ENCODE measurements at regions not wholly inside any gene's neighbourhood (a gene's known extent, or its start where the extent isn't known, plus 50 kb on each side); places are given as distances from the start of the nearest gene placed in this dataset.

GRCh38 chr4:24229978-24230377 is 340.1 kb upstream of the PPARGC1A start:
- DNase-seq (ENCODE audit: low spot score) = no peak
- in situ Hi-C loops (cut with MboI; ENCODE audit: low pct_unique_long_range_greater_than_20kb, low sequenced_read_pairs, unreplicated experiment) = no loop called here
- TF ChIP-seq, protein P1, sequence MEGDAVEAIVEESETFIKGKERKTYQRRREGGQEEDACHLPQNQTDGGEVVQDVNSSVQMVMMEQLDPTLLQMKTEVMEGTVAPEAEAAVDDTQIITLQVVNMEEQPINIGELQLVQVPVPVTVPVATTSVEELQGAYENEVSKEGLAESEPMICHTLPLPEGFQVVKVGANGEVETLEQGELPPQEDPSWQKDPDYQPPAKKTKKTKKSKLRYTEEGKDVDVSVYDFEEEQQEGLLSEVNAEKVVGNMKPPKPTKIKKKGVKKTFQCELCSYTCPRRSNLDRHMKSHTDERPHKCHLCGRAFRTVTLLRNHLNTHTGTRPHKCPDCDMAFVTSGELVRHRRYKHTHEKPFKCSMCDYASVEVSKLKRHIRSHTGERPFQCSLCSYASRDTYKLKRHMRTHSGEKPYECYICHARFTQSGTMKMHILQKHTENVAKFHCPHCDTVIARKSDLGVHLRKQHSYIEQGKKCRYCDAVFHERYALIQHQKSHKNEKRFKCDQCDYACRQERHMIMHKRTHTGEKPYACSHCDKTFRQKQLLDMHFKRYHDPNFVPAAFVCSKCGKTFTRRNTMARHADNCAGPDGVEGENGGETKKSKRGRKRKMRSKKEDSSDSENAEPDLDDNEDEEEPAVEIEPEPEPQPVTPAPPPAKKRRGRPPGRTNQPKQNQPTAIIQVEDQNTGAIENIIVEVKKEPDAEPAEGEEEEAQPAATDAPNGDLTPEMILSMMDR (IDR thresholded peaks at IDR 0.05; ENCODE audit: extremely low read depth, insufficient read depth, missing control alignments) = no peak

- TF ChIP-seq, protein P1 (IDR thresholded peaks at IDR 0.05; ENCODE audit: extremely low read depth, insufficient read depth, missing control alignments) = no peak
- in situ Hi-C loops (cut with MboI; ENCODE audit: low pct_unique_long_range_greater_than_20kb, low sequenced_read_pairs, unreplicated experiment) = no loop called here
- DNase-seq (ENCODE audit: low spot score) = no peak
Observed at GRCh38 chr4:24228692-24229091, 338.8 kb upstream of the PPARGC1A start.

- TF ChIP-seq, protein P1 (IDR thresholded peaks at IDR 0.05; ENCODE audit: extremely low read depth, insufficient read depth, missing control alignments) = no peak
- DNase-seq (ENCODE audit: low spot score) = no peak
- in situ Hi-C loops (cut with MboI; ENCODE audit: low pct_unique_long_range_greater_than_20kb, low sequenced_read_pairs, unreplicated experiment) = no loop called here
Observed at GRCh38 chr4:24226667-24227066, 336.8 kb upstream of the PPARGC1A start.

GRCh38 chr4:24226023-24226422 is 336.2 kb upstream of the PPARGC1A start:
- TF ChIP-seq, protein P1 (IDR thresholded peaks at IDR 0.05; ENCODE audit: extremely low read depth, insufficient read depth, missing control alignments) = no peak
- in situ Hi-C loops (cut with MboI; ENCODE audit: low pct_unique_long_range_greater_than_20kb, low sequenced_read_pairs, unreplicated experiment) = no loop called here
- DNase-seq (ENCODE audit: low spot score) = no peak

DNA sequence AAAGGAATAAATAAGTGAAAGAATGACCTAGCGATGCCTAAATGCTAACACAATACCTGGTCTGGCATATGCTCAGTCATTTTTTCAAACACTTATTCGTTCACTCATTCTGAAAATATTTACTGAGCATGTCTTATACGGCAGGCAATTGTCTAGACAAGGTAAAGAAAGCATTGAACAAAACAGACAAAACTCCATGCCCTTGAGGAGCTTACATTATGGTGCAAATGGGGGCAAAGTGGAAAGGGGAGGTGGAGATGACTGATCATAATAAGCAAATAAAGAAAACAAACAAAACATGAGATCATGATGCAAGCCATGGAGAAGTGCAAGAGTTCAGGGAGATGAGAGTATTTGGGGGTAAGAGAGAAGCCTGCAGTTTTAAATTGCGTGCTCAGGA is 334.6 kb upstream of the PPARGC1A start:
- in situ Hi-C loops (cut with MboI; ENCODE audit: low pct_unique_long_range_greater_than_20kb, low sequenced_read_pairs, unreplicated experiment) = no loop called here
- TF ChIP-seq, protein P1 (IDR thresholded peaks at IDR 0.05; ENCODE audit: extremely low read depth, insufficient read depth, missing control alignments) = no peak
- no peak for DNase-seq (ENCODE audit: low spot score)

GRCh38 chr4:24219209-24219608 is 329.4 kb upstream of the PPARGC1A start:
- TF ChIP-seq, protein P1 (IDR thresholded peaks at IDR 0.05; ENCODE audit: extremely low read depth, insufficient read depth, missing control alignments) = no peak
- in situ Hi-C loops (cut with MboI; ENCODE audit: low pct_unique_long_range_greater_than_20kb, low sequenced_read_pairs, unreplicated experiment) = no loop called here
- DNase-seq (ENCODE audit: low spot score) = no peak

DNA sequence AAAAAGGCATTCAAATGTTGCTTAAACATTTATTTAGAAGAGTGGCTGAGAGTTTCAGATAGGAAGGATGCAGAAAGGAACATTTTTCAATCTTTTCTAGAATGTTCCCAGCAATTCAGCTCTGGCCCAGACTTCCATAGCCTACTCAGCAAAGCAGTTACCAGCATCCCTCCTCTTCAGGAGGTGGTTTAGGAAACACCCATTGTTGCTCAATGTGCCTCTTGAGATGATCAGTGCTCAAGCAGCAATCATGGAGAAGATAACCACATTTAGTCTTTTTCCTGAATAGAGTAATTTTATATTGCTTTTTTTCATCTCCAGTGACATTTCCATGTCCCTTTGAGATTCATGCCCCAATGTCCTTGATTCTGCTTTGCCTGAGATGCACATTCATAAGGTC is 328.7 kb upstream of the PPARGC1A start:
- TF ChIP-seq, protein P1 (IDR thresholded peaks at IDR 0.05; ENCODE audit: extremely low read depth, insufficient read depth, missing control alignments) = no peak
- DNase-seq (ENCODE audit: low spot score) = no peak
- in situ Hi-C loops (cut with MboI; ENCODE audit: low pct_unique_long_range_greater_than_20kb, low sequenced_read_pairs, unreplicated experiment) = no loop called here
